GM19240 (cell line): ENCODE measurements at regions not wholly inside any gene's neighbourhood (a gene's known extent, or its start where the extent isn't known, plus 50 kb on each side); places are given as distances from the start of the nearest gene placed in this dataset.

Experiments
- DNase-seq: peaks from one replicate; pipeline ENCODE4 v3.0.0; 2011; ENCODE audit warnings: low spot score; ENCODE audit not compliant: insufficient read length

DNA sequence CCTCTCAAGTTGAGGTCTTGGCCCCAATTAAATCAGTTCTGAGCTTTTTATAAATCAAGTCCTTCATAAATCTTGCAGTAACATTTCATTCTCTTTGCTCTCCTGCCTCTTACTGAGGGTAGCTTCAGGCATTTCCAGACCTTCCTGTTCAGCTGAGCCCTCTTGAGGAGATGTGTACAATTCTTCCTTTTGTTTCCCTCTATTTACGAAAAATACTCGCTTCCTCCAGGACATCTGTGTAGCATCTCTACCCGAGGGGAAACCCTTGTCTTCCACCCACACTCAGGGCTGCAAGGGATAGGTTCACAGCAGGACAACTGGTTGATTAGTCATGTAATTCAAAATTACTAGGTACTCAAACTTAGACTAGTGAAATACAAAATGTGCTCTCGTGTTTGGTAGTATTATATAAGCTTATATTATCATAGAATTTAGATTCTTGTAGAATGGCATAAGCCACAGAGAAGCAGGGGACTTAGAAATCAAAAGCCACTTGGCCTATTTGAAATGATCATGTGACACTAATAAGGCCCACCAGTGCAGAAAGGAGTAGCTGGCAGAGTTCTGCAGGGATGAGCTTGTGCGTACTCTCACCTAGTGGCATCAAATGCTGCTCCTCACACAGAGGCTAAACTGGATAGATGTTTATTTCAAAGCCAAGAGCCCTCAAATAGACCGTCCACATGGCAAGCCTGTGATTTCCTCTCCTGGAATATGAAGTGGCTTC lies 126.7 kb downstream of the GDAP2 start:
- no peak for DNase-seq

DNA sequence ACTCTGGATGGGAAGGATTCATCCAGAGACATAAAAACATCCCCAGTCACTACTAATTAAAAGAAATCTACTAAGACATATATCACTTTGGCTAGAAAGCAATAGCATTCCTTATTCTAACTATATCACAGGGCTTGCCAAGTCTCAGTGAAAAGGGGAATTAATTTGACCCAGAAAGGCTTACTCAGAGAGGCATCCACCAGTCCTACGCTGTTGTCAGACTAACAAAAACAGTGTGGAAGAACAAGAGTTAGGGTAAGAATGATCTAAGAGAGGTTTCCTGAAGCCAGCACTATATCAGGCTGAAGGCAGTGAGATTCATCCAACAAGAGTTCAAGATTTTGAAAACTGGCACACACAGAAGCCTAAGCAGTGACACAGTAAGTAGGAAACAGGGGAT lies 126.1 kb downstream of the GDAP2 start:
- DNase-seq: no peak

DNA sequence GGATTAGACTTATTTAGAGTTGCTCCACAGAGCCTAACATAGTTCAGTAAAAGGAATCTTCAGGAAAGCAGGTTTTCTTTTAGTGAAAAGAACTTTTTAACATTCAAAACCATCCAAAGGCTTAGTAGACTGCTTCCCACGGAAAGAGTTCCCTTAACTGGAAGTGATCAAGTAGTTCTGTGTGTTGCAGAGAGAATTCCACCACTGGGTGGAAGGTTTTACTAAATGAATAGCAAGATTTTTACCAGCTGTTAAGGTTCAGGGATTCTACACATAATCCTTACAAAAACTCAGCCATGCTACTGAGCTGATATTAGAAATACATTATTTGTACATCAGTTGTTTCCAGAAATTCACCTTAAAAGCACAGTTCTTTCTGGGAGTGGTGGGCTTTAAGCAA lies 119.7 kb downstream of the GDAP2 start:
- no peak for DNase-seq

DNA sequence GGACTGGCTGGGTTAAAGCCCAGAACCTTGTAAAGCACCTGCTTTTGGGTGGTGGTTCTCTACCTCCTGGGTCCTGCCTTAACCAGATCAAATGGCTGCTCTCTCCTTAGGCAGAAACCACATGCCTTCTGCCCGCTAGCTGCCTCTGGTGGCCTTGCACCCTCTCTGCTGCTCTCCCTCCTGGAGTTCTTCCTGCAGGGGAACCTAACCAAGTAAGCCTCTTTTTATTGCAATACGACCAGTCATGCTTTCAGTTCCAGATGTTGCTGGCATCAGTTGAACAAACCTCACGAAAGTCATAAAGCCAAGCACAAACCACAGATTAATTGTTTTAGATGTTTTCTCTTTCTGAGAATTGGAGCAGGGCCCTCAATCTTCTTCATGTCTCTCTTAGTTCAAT lies 118.9 kb downstream of the GDAP2 start:
- no peak for DNase-seq

DNA sequence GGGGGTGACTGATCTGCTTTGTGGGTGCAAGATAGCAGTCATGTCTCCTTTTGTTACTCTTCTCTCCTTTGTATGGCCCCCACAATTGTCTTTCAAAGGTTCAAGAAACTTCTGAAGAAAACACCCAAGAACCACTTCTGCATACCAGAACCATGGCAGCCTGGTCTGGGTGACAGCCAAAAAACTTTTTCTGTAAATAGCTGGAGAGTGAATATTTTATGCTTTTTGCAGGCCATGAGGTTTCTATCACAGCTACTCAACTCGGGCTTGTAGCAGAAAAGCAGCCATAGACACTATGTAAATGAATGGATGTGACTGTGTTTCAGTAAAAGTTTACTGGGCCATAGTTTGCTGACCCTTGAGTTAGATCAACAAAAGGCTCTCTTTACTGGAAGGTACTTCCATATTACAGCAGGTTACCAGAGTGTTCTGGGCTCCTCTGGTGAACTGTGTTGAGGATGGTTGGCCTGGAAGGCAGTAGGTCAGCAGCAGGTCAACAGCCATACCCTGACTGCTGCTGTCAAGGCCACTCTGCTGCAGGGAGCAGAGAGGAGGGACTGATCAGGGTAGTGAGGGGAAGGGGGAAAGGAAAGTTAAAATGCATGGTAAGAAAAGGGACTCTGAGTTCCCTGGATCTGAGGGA lies 116.4 kb downstream of the GDAP2 start:
- DNase-seq: no peak
